IMR-90 (cell line): ENCODE measurements at regions not wholly inside any gene's neighbourhood (a gene's known extent, or its start where the extent isn't known, plus 50 kb on each side); places are given as distances from the start of the nearest gene placed in this dataset.

Experiments used
- ATAC-seq: fragments of 200-7000 bp; cut with Tn5 transposase; 2 replicates; pipeline ENCODE4 v1.9.1; 2020; ENCODE audit warnings: low read depth, mild to moderate bottlenecking, moderate library complexity
- BruUV-seq: library from RNA; stranded (reverse); fragments of 400-500 nt; replicated peaks from 2 replicates; lab custom pipeline; 2021; lab: Mats Ljungman, UMichigan
- CTCF ChIA-PET: fragments of 300-600 bp; formaldehyde crosslinking; extraction: SDS; loops from one replicate; lab custom pipeline; 2021; ENCODE audit warnings: antibody characterized with exemption; lab: Yijun Ruan, JAX
- POLR2A ChIA-PET: fragments of 300-600 bp; sonication (Branson Sonifier 250); formaldehyde crosslinking; loops from one replicate; lab custom pipeline; 2022; ENCODE audit warnings: antibody characterized with exemption; ENCODE audit not compliant: unreplicated experiment; lab: Charles Lee
- DNase-seq: peaks from one replicate; pipeline ENCODE4 v3.0.0; 2013
- H2AFZ ChIP-seq: replicated peaks from 2 replicates; pipeline ENCODE3; 2013; ENCODE audit warnings: low read length, mild to moderate bottlenecking; ENCODE audit not compliant: poor library complexity
- H2AK5ac ChIP-seq: 2 replicates; pipeline ENCODE4 v1.6.1; 2013; ENCODE audit warnings: low read depth, low read length, inconsistent platforms
- H2AK9ac ChIP-seq: replicated peaks from 2 replicates; pipeline ENCODE3; 2013; ENCODE audit warnings: mild to moderate bottlenecking, low read depth, low read length, moderate library complexity; ENCODE audit not compliant: poor library complexity
- H2BK120ac ChIP-seq: 2 replicates; pipeline ENCODE4 v1.6.1; 2013; ENCODE audit warnings: low read depth, low read length, inconsistent platforms
- H2BK15ac ChIP-seq: 3 replicates; pipeline ENCODE4 v1.6.1; 2013; ENCODE audit warnings: low read depth, low read length, inconsistent platforms
- H2BK20ac ChIP-seq: 2 replicates; pipeline ENCODE4 v1.6.1; 2013; ENCODE audit warnings: low read depth, mild to moderate bottlenecking, inconsistent platforms, low read length, moderate library complexity
- H2BK5ac ChIP-seq: 2 replicates; pipeline ENCODE4 v1.6.1; 2013; ENCODE audit warnings: mild to moderate bottlenecking, low read depth, low read length, inconsistent platforms; ENCODE audit not compliant: poor library complexity, severe bottlenecking
- H3K14ac ChIP-seq: replicated peaks from 2 replicates; pipeline ENCODE4 v1.6.1; 2013; ENCODE audit warnings: low read depth, low read length, inconsistent platforms
- H3K18ac ChIP-seq: 2 replicates; pipeline ENCODE4 v1.6.1; 2013; ENCODE audit warnings: low read depth, low read length, control low read depth
- H3K23ac ChIP-seq: 2 replicates; pipeline ENCODE4 v1.6.1; 2013; ENCODE audit warnings: low read depth, low read length, inconsistent platforms
- H3K27ac ChIP-seq: 2 replicates; pipeline ENCODE4 v1.5.1; 2013; ENCODE audit warnings: mild to moderate bottlenecking, control low read depth, low read length; ENCODE audit not compliant: insufficient read depth
- H3K27me3 ChIP-seq: 2 replicates; pipeline ENCODE4 v1.6.1; 2013; ENCODE audit warnings: low read length; ENCODE audit not compliant: control insufficient read depth, insufficient read depth
- H3K36me3 ChIP-seq: 2 replicates; pipeline ENCODE4 v1.6.1; 2013; ENCODE audit warnings: low read length, mixed read lengths; ENCODE audit not compliant: control insufficient read depth, insufficient read depth
- H3K4ac ChIP-seq: 2 replicates; pipeline ENCODE4 v1.6.1; 2013; ENCODE audit warnings: low read depth, low read length, inconsistent platforms
- H3K4me1 ChIP-seq: 2 replicates; pipeline ENCODE4 v1.6.1; 2013; ENCODE audit warnings: low read length, mixed read lengths; ENCODE audit not compliant: control insufficient read depth, insufficient read depth
- H3K4me2 ChIP-seq: 2 replicates; pipeline ENCODE4 v1.6.1; 2013; ENCODE audit warnings: low read depth, mild to moderate bottlenecking, control low read depth, low read length, moderate library complexity
- H3K4me3 ChIP-seq: 2 replicates; pipeline ENCODE4 v1.5.1; 2013; ENCODE audit warnings: low read depth, mild to moderate bottlenecking, control low read depth, low read length, moderate library complexity; ENCODE audit not compliant: insufficient read depth
- H3K56ac ChIP-seq: 2 replicates; pipeline ENCODE4 v1.6.1; 2013; ENCODE audit warnings: low read length, inconsistent platforms; ENCODE audit not compliant: insufficient read depth; ENCODE audit errors: extremely low read depth
- H3K79me1 ChIP-seq, 2 experiments: 2 replicates each; pipeline ENCODE4 v1.6.1; 2013; ENCODE audit warnings: low read length in 2 of 2, inconsistent platforms in 1 of 2, low read depth in 1 of 2
- H3K9ac ChIP-seq: 2 replicates; pipeline ENCODE4 v1.6.1; 2013; ENCODE audit warnings: low read depth, low read length, control low read depth
- H3K9me1 ChIP-seq: 2 replicates; pipeline ENCODE4 v1.6.1; 2013; ENCODE audit warnings: low read length, inconsistent platforms; ENCODE audit not compliant: insufficient read depth
- H3K9me3 ChIP-seq: 2 replicates; pipeline ENCODE4 v1.6.1; 2013; ENCODE audit warnings: low read length; ENCODE audit not compliant: control insufficient read depth, insufficient read depth
- H4K20me1 ChIP-seq: 2 replicates; pipeline ENCODE4 v1.6.1; 2013; ENCODE audit warnings: low read length, inconsistent platforms; ENCODE audit not compliant: insufficient read depth
- H4K5ac ChIP-seq: 2 replicates; pipeline ENCODE4 v1.6.1; 2013; ENCODE audit warnings: mild to moderate bottlenecking, low read depth, low read length, control low read depth
- H4K8ac ChIP-seq, 2 experiments: 2 replicates each; pipeline ENCODE4 v1.6.1; 2013; ENCODE audit warnings: low read depth in 2 of 2, low read length in 2 of 2, control low read depth in 1 of 2, inconsistent platforms in 1 of 2
- H4K91ac ChIP-seq: 2 replicates; pipeline ENCODE4 v1.6.1; 2013; ENCODE audit warnings: low read depth, low read length, inconsistent platforms; ENCODE audit not compliant: insufficient read depth
- BHLHE40 ChIP-seq: fragments of 150-350 bp; IDR thresholded peaks from 2 replicates; pipeline ENCODE4 v1.6.1; 2016; ENCODE audit warnings: mild to moderate bottlenecking, low read depth, low read length
- CEBPB ChIP-seq: IDR thresholded peaks from 2 replicates; pipeline ENCODE4 v1.6.1; 2012; ENCODE audit warnings: low read depth, low read length, improper control_type of control experiment
- CHD1 ChIP-seq: IDR thresholded peaks from 2 replicates; pipeline ENCODE4 v1.6.1; 2012; ENCODE audit warnings: low read depth, low read length, improper control_type of control experiment
- MAFK ChIP-seq: IDR thresholded peaks from 2 replicates; pipeline ENCODE4 v1.6.1; 2012; ENCODE audit warnings: low read depth, low read length, improper control_type of control experiment
- MAZ ChIP-seq: IDR thresholded peaks from 2 replicates; pipeline ENCODE4 v1.6.1; 2012; ENCODE audit warnings: low read depth, mild to moderate bottlenecking, low read length, improper control_type of control experiment, moderate library complexity, borderline replicate concordance
- MXI1 ChIP-seq: IDR thresholded peaks from 2 replicates; pipeline ENCODE4 v1.6.1; 2012; ENCODE audit warnings: low read depth, mild to moderate bottlenecking, low read length, moderate library complexity, borderline replicate concordance
- NFE2L2 ChIP-seq: fragments of 150-350 bp; IDR thresholded peaks from 2 replicates; pipeline ENCODE4 v1.6.1; 2016; ENCODE audit warnings: low read depth, mild to moderate bottlenecking, low read length
- POLR2A ChIP-seq: IDR thresholded peaks from 2 replicates; pipeline ENCODE4 v1.6.1; 2012; ENCODE audit warnings: mild to moderate bottlenecking, low read depth, low read length
- RAD21 ChIP-seq: IDR thresholded peaks from 2 replicates; pipeline ENCODE4 v1.6.1; 2012; ENCODE audit warnings: low read length, improper control_type of control experiment
- RCOR1 ChIP-seq: IDR thresholded peaks from 2 replicates; pipeline ENCODE4 v1.6.1; 2012; ENCODE audit warnings: mild to moderate bottlenecking, low read length, improper control_type of control experiment; ENCODE audit not compliant: insufficient replicate concordance
- RFX5 ChIP-seq: IDR thresholded peaks from 2 replicates; pipeline ENCODE4 v1.8.0; 2012; ENCODE audit warnings: low read depth, mild to moderate bottlenecking, low read length, moderate library complexity
- SMC3 ChIP-seq: fragments of 150-350 bp; IDR thresholded peaks from 2 replicates; pipeline ENCODE4 v1.6.1; 2016; ENCODE audit warnings: low read depth, mild to moderate bottlenecking, antibody characterized with exemption, low read length, moderate library complexity
- WGBS, 2 experiments: methylation state at CpG; one replicate each; pipeline versions ENCODE4 v1.1.5 to v1.1.7; 2013; ENCODE audit warnings: missing lambda C conversion rate in 2 of 2; ENCODE audit not compliant: insufficient read length in 1 of 2; ENCODE audit errors: extremely low coverage in 2 of 2; 5-methylcytosine and 5-hydroxymethylcytosine counted together
- dilution Hi-C: fragments of 300-500 bp; cut with HindIII; formaldehyde crosslinking; loops from one replicate; pipeline ENCODE4 v1.14.3; 2018; ENCODE audit warnings: low sequenced_read_pairs; ENCODE audit not compliant: unreplicated experiment
- in situ Hi-C: fragments of 300-500 bp; cut with MboI; formaldehyde crosslinking; loops from 3 replicates; pipeline ENCODE4 v1.14.3; 2019; ENCODE audit warnings: low sequenced_read_pairs, inconsistent platforms, mixed read lengths
- intact Hi-C: fragments of 100-400 bp; cut with micrococcal nuclease; formaldehyde crosslinking; loops from 2 replicates; pipeline ENCODE4 v1.10.0; 2022
- TF ChIP-seq, protein P1 (sequence below): conservative IDR thresholded peaks from 2 replicates; pipeline ENCODE4 v1.5.1; 2012; ENCODE audit warnings: mild to moderate bottlenecking, low read depth, low read length, improper control_type of control experiment
- TF ChIP-seq, protein P2 (sequence below): fragments of 150-350 bp; IDR thresholded peaks from 2 replicates; pipeline ENCODE4 v1.6.1; 2017; ENCODE audit warnings: mild to moderate bottlenecking, antibody characterized with exemption, low read length, low read depth

DNA sequence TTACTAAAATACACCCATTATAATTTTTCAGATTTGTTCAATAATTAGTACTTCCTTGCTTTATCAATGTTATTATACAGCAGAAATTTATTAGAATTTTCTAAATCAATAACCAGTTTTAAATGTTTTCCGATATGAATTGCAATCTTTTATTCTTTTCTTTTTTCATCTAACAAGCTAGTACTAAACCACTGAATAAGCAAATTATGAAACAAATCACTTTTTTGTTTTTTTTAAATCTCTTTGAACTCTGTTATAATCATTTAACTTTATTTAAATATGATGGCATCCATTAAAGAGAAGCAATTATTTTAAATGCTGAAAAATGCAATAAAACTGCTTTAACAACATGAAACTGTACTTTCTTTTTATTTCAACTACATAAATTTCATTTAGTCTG lies 59.7 kb downstream of the HYCC1 start:
- no peak for ATAC-seq
- in situ Hi-C loops (no loop called here), intact Hi-C loops (no loop called here), dilution Hi-C loops (no loop called here)
- Histone ChIP-seq H3K4me3 (no peak overlapping the region), H3K9ac (no peak overlapping the region), H3K27ac (no peak overlapping the region), H4K20me1 (no peaks in the 10 kb centered on the region), H4K8ac (no peak overlapping the region), H4K91ac (no peak overlapping the region), H3K4ac (no peak overlapping the region), H3K23ac (no peak overlapping the region), H3K18ac (no peak overlapping the region), H3K4me1 (no peaks in the 10 kb centered on the region), H2AFZ (no peak overlapping the region), H3K79me1 (peaks cover 0 to 8% of the 10 kb centered on the region in 2 experiments; a peak in 2 of 4 replicates), H2BK20ac (no peak overlapping the region), H3K27me3 (no peaks in the 10 kb centered on the region), H2BK5ac (no peak overlapping the region), H2BK120ac (no peak overlapping the region), H3K9me3 (no peaks in the 10 kb centered on the region), H2BK15ac (no peak overlapping the region), H3K56ac (no peak overlapping the region), H3K4me2 (no peak overlapping the region), H3K36me3 (no peaks in the 10 kb centered on the region), H4K5ac (no peak overlapping the region), H3K14ac (no peak overlapping the region), H2AK5ac (no peak overlapping the region), H2AK9ac (no peak overlapping the region), H3K9me1 (peaks cover 5% of the 10 kb centered on the region; the same call in 1 of the 2 replicates)
- ChIA-PET CTCF (no interaction called here), POLR2A (no interaction called here)
- TF ChIP-seq BHLHE40 (no peak), SMC3 (no peak), NFE2L2 (no peak), MAZ (no peak), RFX5 (no peak), RAD21 (no peak), CHD1 (no peak), RCOR1 (no peak), POLR2A (no peak), MAFK (no peak), MXI1 (no peak), CEBPB (no peak)
- TF ChIP-seq, protein P1, sequence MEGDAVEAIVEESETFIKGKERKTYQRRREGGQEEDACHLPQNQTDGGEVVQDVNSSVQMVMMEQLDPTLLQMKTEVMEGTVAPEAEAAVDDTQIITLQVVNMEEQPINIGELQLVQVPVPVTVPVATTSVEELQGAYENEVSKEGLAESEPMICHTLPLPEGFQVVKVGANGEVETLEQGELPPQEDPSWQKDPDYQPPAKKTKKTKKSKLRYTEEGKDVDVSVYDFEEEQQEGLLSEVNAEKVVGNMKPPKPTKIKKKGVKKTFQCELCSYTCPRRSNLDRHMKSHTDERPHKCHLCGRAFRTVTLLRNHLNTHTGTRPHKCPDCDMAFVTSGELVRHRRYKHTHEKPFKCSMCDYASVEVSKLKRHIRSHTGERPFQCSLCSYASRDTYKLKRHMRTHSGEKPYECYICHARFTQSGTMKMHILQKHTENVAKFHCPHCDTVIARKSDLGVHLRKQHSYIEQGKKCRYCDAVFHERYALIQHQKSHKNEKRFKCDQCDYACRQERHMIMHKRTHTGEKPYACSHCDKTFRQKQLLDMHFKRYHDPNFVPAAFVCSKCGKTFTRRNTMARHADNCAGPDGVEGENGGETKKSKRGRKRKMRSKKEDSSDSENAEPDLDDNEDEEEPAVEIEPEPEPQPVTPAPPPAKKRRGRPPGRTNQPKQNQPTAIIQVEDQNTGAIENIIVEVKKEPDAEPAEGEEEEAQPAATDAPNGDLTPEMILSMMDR = no peak
- TF ChIP-seq, protein P2, sequence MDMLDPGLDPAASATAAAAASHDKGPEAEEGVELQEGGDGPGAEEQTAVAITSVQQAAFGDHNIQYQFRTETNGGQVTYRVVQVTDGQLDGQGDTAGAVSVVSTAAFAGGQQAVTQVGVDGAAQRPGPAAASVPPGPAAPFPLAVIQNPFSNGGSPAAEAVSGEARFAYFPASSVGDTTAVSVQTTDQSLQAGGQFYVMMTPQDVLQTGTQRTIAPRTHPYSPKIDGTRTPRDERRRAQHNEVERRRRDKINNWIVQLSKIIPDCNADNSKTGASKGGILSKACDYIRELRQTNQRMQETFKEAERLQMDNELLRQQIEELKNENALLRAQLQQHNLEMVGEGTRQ = no peak
- BruUV-seq = no TSS peak
- no peak for DNase-seq
- no CpG with 5 or more reads among the region's 1 CpG for WGBS, 2 experiments
